ENCODE measurements at regions not wholly inside any gene's neighbourhood (a gene's known extent, or its start where the extent isn't known, plus 50 kb on each side); places are given as distances from the start of the nearest gene placed in this dataset.

DNA sequence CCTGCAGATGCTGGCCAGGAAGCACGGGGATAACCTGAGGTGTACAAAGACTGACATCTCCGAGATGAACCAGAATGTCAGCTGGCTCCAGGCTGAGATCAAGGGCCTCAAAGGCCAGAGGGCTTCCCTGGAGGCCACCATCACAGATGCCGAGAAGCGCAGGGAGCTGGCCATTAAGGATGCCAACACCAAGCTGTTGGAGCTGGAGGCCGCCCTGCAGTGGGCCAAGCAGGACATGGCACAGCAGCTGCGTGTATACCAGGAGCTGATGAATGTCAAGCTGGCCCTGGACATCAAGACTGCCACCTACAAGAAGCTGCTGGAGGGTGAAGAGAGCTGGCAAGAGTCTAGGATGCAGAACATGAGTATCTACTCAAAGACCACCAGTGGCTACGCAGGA, 380.0 kb upstream of the USP15 start:
- CTCF ChIA-PET, result no interaction called here
- POLR2A ChIA-PET, result no interaction called here
- no peaks in the 10 kb centered on the region for H3K36me3 ChIP-seq (ENCODE audit: control insufficient read depth, insufficient read depth, low read length)

GRCh38 chr12:61891632-61892031, 368.6 kb upstream of the USP15 start:
- TF ChIP-seq, protein P1, sequence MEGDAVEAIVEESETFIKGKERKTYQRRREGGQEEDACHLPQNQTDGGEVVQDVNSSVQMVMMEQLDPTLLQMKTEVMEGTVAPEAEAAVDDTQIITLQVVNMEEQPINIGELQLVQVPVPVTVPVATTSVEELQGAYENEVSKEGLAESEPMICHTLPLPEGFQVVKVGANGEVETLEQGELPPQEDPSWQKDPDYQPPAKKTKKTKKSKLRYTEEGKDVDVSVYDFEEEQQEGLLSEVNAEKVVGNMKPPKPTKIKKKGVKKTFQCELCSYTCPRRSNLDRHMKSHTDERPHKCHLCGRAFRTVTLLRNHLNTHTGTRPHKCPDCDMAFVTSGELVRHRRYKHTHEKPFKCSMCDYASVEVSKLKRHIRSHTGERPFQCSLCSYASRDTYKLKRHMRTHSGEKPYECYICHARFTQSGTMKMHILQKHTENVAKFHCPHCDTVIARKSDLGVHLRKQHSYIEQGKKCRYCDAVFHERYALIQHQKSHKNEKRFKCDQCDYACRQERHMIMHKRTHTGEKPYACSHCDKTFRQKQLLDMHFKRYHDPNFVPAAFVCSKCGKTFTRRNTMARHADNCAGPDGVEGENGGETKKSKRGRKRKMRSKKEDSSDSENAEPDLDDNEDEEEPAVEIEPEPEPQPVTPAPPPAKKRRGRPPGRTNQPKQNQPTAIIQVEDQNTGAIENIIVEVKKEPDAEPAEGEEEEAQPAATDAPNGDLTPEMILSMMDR (IDR thresholded peaks at IDR 0.05; ENCODE audit: insufficient read depth, low read depth, low read length), result no peak
- Histone ChIP-seq H3K4me3 (ENCODE audit: low read depth, low read length) (no peak overlapping the region), H3K36me3 (ENCODE audit: control insufficient read depth, insufficient read depth, low read length) (no peaks in the 10 kb centered on the region), H3K27me3 (ENCODE audit: control insufficient read depth, insufficient read depth, low read length) (no peaks in the 10 kb centered on the region)
- ChIA-PET POLR2A (no interaction called here), CTCF (no interaction called here)
- DNase-seq (ENCODE audit: low read depth), result no peak

More for the DNA sequence above, 380.0 kb upstream of the USP15 start:
- TF ChIP-seq, protein P1 (IDR thresholded peaks at IDR 0.05; ENCODE audit: insufficient read depth, low read depth, low read length), result no peak
- H3K4me3 ChIP-seq (ENCODE audit: low read depth, low read length), result no peak overlapping the region
- no peak for DNase-seq (ENCODE audit: low read depth)
- no peaks in the 10 kb centered on the region for H3K27me3 ChIP-seq (ENCODE audit: control insufficient read depth, insufficient read depth, low read length)

DNA sequence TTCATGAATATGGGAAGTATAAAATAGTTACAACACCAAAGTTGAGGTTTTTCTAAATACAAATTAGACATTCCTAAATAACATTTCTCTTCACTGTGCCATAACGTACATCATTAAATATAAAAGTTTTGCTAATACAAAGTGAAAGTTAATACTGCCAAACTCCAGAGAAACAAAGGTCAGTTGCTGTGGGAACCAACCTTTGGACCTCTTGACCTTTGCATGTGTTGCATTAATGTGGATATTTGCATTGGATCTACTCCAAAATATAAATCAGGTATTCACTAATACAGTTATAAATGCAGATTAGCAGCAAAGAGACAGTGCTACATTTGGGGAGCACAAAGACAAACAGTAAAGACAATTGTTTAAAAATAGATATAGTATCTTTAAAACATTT, 366.0 kb upstream of the USP15 start:
- ChIA-PET CTCF (no interaction called here), POLR2A (no interaction called here)
- no peaks in the 10 kb centered on the region for H3K27me3 ChIP-seq (ENCODE audit: control insufficient read depth, insufficient read depth, low read length)
- no peaks in the 10 kb centered on the region for H3K36me3 ChIP-seq (ENCODE audit: control insufficient read depth, insufficient read depth, low read length)
- TF ChIP-seq, protein P1 (IDR thresholded peaks at IDR 0.05; ENCODE audit: insufficient read depth, low read depth, low read length), result no peak
- no peak overlapping the region for H3K4me3 ChIP-seq (ENCODE audit: low read depth, low read length)
- no peak for DNase-seq (ENCODE audit: low read depth)

- ChIA-PET CTCF (no interaction called here), POLR2A (no interaction called here)
Observed at GRCh38 chr12:61896436-61896835, 363.8 kb upstream of the USP15 start.

GRCh38 chr12:61902403-61902802, 357.8 kb upstream of the USP15 start:
- H3K4me3 ChIP-seq (ENCODE audit: low read depth, low read length), result no peak overlapping the region
- DNase-seq (ENCODE audit: low read depth), result no peak
- H3K27me3 ChIP-seq (ENCODE audit: control insufficient read depth, insufficient read depth, low read length), result no peaks in the 10 kb centered on the region
- ChIA-PET CTCF (no interaction called here), POLR2A (no interaction called here)
- H3K36me3 ChIP-seq (ENCODE audit: control insufficient read depth, insufficient read depth, low read length), result no peaks in the 10 kb centered on the region
- TF ChIP-seq, protein P1 (IDR thresholded peaks at IDR 0.05; ENCODE audit: insufficient read depth, low read depth, low read length), result no peak

More at GRCh38 chr12:61896436-61896835, 363.8 kb upstream of the USP15 start:
- DNase-seq (ENCODE audit: low read depth), result no peak
- no peaks in the 10 kb centered on the region for H3K36me3 ChIP-seq (ENCODE audit: control insufficient read depth, insufficient read depth, low read length)
- H3K4me3 ChIP-seq (ENCODE audit: low read depth, low read length), result no peak overlapping the region
- TF ChIP-seq, protein P1 (IDR thresholded peaks at IDR 0.05; ENCODE audit: insufficient read depth, low read depth, low read length), result no peak
- no peaks in the 10 kb centered on the region for H3K27me3 ChIP-seq (ENCODE audit: control insufficient read depth, insufficient read depth, low read length)

Data from BJ (cell line).